ENCODE measurements at regions not wholly inside any gene's neighbourhood (a gene's known extent, or its start where the extent isn't known, plus 50 kb on each side); places are given as distances from the start of the nearest gene placed in this dataset.
A peak's percentile ranks its signal among the peaks of the same experiment; 100 is the strongest.
"Not testable (repeated sequence)": the region's sequence is repeated elsewhere in the genome, so short reads cannot be mapped to it uniquely, and the experiment has no call there.

- DNase-seq (ENCODE audit: low spot score): no peak
These were observed 189.5 kb downstream of the ERCC6L2 start for GRCh38 chr9:96064826-96065481.

- no peak for DNase-seq (ENCODE audit: low spot score)
These were observed 187.4 kb downstream of the ERCC6L2 start for GRCh38 chr9:96062854-96063253.

- no peak for DNase-seq (ENCODE audit: low spot score)
These were observed 186.5 kb downstream of the ERCC6L2 start for GRCh38 chr9:96062031-96062430.

- peak; percentile 63 for DNase-seq (ENCODE audit: low spot score)
These were observed 185.9 kb downstream of the ERCC6L2 start for GRCh38 chr9:96061293-96061987.

- no peak for DNase-seq (ENCODE audit: low spot score)
These were observed 182.7 kb downstream of the ERCC6L2 start for GRCh38 chr9:96058218-96058617.

- DNase-seq (ENCODE audit: low spot score): no peak
These were observed 181.7 kb downstream of the ERCC6L2 start for GRCh38 chr9:96057155-96057554.

- DNase-seq (ENCODE audit: low spot score): no peak
These were observed 180.7 kb downstream of the ERCC6L2 start for GRCh38 chr9:96056226-96056625.

GRCh38 chr9:96054248-96054647 is 178.8 kb downstream of the ERCC6L2 start:
- DNase-seq (ENCODE audit: low spot score): not testable (repeated sequence)

GRCh38 chr9:96052686-96053085 is 177.2 kb downstream of the ERCC6L2 start:
- DNase-seq (ENCODE audit: low spot score): no peak

GRCh38 chr9:96051423-96051822 is 175.9 kb downstream of the ERCC6L2 start:
- DNase-seq (ENCODE audit: low spot score): no peak

- no peak for DNase-seq (ENCODE audit: low spot score)
These were observed 175.3 kb downstream of the ERCC6L2 start for GRCh38 chr9:96050861-96051155.

GRCh38 chr9:96050048-96050860 is 174.8 kb downstream of the ERCC6L2 start:
- DNase-seq (ENCODE audit: low spot score): no peak

GRCh38 chr9:96048956-96049831 is 173.7 kb downstream of the ERCC6L2 start:
- DNase-seq (ENCODE audit: low spot score): peak; percentile 91

- DNase-seq (ENCODE audit: low spot score): peak; percentile 52
These were observed 172.8 kb downstream of the ERCC6L2 start for GRCh38 chr9:96048104-96048955.

GRCh38 chr9:96047741-96048103 is 172.2 kb downstream of the ERCC6L2 start:
- DNase-seq (ENCODE audit: low spot score): no peak

GRCh38 chr9:96047116-96047639 is 171.7 kb downstream of the ERCC6L2 start:
- DNase-seq (ENCODE audit: low spot score): no peak

- DNase-seq (ENCODE audit: low spot score): no peak
These were observed 170.3 kb downstream of the ERCC6L2 start for GRCh38 chr9:96045811-96046210.

- no peak for DNase-seq (ENCODE audit: low spot score)
These were observed 168.9 kb downstream of the ERCC6L2 start for GRCh38 chr9:96044401-96044800.

GRCh38 chr9:96040591-96041461 is 165.3 kb downstream of the ERCC6L2 start:
- DNase-seq (ENCODE audit: low spot score): no peak

GRCh38 chr9:96038914-96039313 is 163.4 kb downstream of the ERCC6L2 start:
- no peak for DNase-seq (ENCODE audit: low spot score)
